IMR-90 (cell line): ENCODE measurements at regions not wholly inside any gene's neighbourhood (a gene's known extent, or its start where the extent isn't known, plus 50 kb on each side); places are given as distances from the start of the nearest gene placed in this dataset.

ENCODE experiments used
- ATAC-seq: fragments of 200-7000 bp; cut with Tn5 transposase; 2 replicates; pipeline ENCODE4 v1.9.1; 2020; ENCODE audit warnings: low read depth, mild to moderate bottlenecking, moderate library complexity
- BruUV-seq: library from RNA; stranded (reverse); fragments of 400-500 nt; replicated peaks from 2 replicates; lab custom pipeline; 2021; lab: Mats Ljungman, UMichigan
- CTCF ChIA-PET: fragments of 300-600 bp; formaldehyde crosslinking; extraction: SDS; loops from one replicate; lab custom pipeline; 2021; ENCODE audit warnings: antibody characterized with exemption; lab: Yijun Ruan, JAX
- POLR2A ChIA-PET: fragments of 300-600 bp; sonication (Branson Sonifier 250); formaldehyde crosslinking; loops from one replicate; lab custom pipeline; 2022; ENCODE audit warnings: antibody characterized with exemption; ENCODE audit not compliant: unreplicated experiment; lab: Charles Lee
- DNase-seq: peaks from one replicate; pipeline ENCODE4 v3.0.0; 2013
- H2AFZ ChIP-seq: replicated peaks from 2 replicates; pipeline ENCODE3; 2013; ENCODE audit warnings: low read length, mild to moderate bottlenecking; ENCODE audit not compliant: poor library complexity
- H2AK5ac ChIP-seq: 2 replicates; pipeline ENCODE4 v1.6.1; 2013; ENCODE audit warnings: low read depth, low read length, inconsistent platforms
- H2AK9ac ChIP-seq: replicated peaks from 2 replicates; pipeline ENCODE3; 2013; ENCODE audit warnings: mild to moderate bottlenecking, low read depth, low read length, moderate library complexity; ENCODE audit not compliant: poor library complexity
- H2BK120ac ChIP-seq: 2 replicates; pipeline ENCODE4 v1.6.1; 2013; ENCODE audit warnings: low read depth, low read length, inconsistent platforms
- H2BK15ac ChIP-seq: 3 replicates; pipeline ENCODE4 v1.6.1; 2013; ENCODE audit warnings: low read depth, low read length, inconsistent platforms
- H2BK20ac ChIP-seq: 2 replicates; pipeline ENCODE4 v1.6.1; 2013; ENCODE audit warnings: low read depth, mild to moderate bottlenecking, inconsistent platforms, low read length, moderate library complexity
- H2BK5ac ChIP-seq: 2 replicates; pipeline ENCODE4 v1.6.1; 2013; ENCODE audit warnings: mild to moderate bottlenecking, low read depth, low read length, inconsistent platforms; ENCODE audit not compliant: poor library complexity, severe bottlenecking
- H3K14ac ChIP-seq: replicated peaks from 2 replicates; pipeline ENCODE4 v1.6.1; 2013; ENCODE audit warnings: low read depth, low read length, inconsistent platforms
- H3K18ac ChIP-seq: 2 replicates; pipeline ENCODE4 v1.6.1; 2013; ENCODE audit warnings: low read depth, low read length, control low read depth
- H3K23ac ChIP-seq: 2 replicates; pipeline ENCODE4 v1.6.1; 2013; ENCODE audit warnings: low read depth, low read length, inconsistent platforms
- H3K27ac ChIP-seq: 2 replicates; pipeline ENCODE4 v1.5.1; 2013; ENCODE audit warnings: mild to moderate bottlenecking, control low read depth, low read length; ENCODE audit not compliant: insufficient read depth
- H3K27me3 ChIP-seq: 2 replicates; pipeline ENCODE4 v1.6.1; 2013; ENCODE audit warnings: low read length; ENCODE audit not compliant: control insufficient read depth, insufficient read depth
- H3K36me3 ChIP-seq: 2 replicates; pipeline ENCODE4 v1.6.1; 2013; ENCODE audit warnings: low read length, mixed read lengths; ENCODE audit not compliant: control insufficient read depth, insufficient read depth
- H3K4ac ChIP-seq: 2 replicates; pipeline ENCODE4 v1.6.1; 2013; ENCODE audit warnings: low read depth, low read length, inconsistent platforms
- H3K4me1 ChIP-seq: 2 replicates; pipeline ENCODE4 v1.6.1; 2013; ENCODE audit warnings: low read length, mixed read lengths; ENCODE audit not compliant: control insufficient read depth, insufficient read depth
- H3K4me2 ChIP-seq: 2 replicates; pipeline ENCODE4 v1.6.1; 2013; ENCODE audit warnings: low read depth, mild to moderate bottlenecking, control low read depth, low read length, moderate library complexity
- H3K4me3 ChIP-seq: 2 replicates; pipeline ENCODE4 v1.5.1; 2013; ENCODE audit warnings: low read depth, mild to moderate bottlenecking, control low read depth, low read length, moderate library complexity; ENCODE audit not compliant: insufficient read depth
- H3K56ac ChIP-seq: 2 replicates; pipeline ENCODE4 v1.6.1; 2013; ENCODE audit warnings: low read length, inconsistent platforms; ENCODE audit not compliant: insufficient read depth; ENCODE audit errors: extremely low read depth
- H3K79me1 ChIP-seq, 2 experiments: 2 replicates each; pipeline ENCODE4 v1.6.1; 2013; ENCODE audit warnings: low read length in 2 of 2, inconsistent platforms in 1 of 2, low read depth in 1 of 2
- H3K9ac ChIP-seq: 2 replicates; pipeline ENCODE4 v1.6.1; 2013; ENCODE audit warnings: low read depth, low read length, control low read depth
- H3K9me1 ChIP-seq: 2 replicates; pipeline ENCODE4 v1.6.1; 2013; ENCODE audit warnings: low read length, inconsistent platforms; ENCODE audit not compliant: insufficient read depth
- H3K9me3 ChIP-seq: 2 replicates; pipeline ENCODE4 v1.6.1; 2013; ENCODE audit warnings: low read length; ENCODE audit not compliant: control insufficient read depth, insufficient read depth
- H4K20me1 ChIP-seq: 2 replicates; pipeline ENCODE4 v1.6.1; 2013; ENCODE audit warnings: low read length, inconsistent platforms; ENCODE audit not compliant: insufficient read depth
- H4K5ac ChIP-seq: 2 replicates; pipeline ENCODE4 v1.6.1; 2013; ENCODE audit warnings: mild to moderate bottlenecking, low read depth, low read length, control low read depth
- H4K8ac ChIP-seq, 2 experiments: 2 replicates each; pipeline ENCODE4 v1.6.1; 2013; ENCODE audit warnings: low read depth in 2 of 2, low read length in 2 of 2, control low read depth in 1 of 2, inconsistent platforms in 1 of 2
- H4K91ac ChIP-seq: 2 replicates; pipeline ENCODE4 v1.6.1; 2013; ENCODE audit warnings: low read depth, low read length, inconsistent platforms; ENCODE audit not compliant: insufficient read depth
- BHLHE40 ChIP-seq: fragments of 150-350 bp; IDR thresholded peaks from 2 replicates; pipeline ENCODE4 v1.6.1; 2016; ENCODE audit warnings: mild to moderate bottlenecking, low read depth, low read length
- CEBPB ChIP-seq: IDR thresholded peaks from 2 replicates; pipeline ENCODE4 v1.6.1; 2012; ENCODE audit warnings: low read depth, low read length, improper control_type of control experiment
- CHD1 ChIP-seq: IDR thresholded peaks from 2 replicates; pipeline ENCODE4 v1.6.1; 2012; ENCODE audit warnings: low read depth, low read length, improper control_type of control experiment
- CTCF ChIP-seq: conservative IDR thresholded peaks from 2 replicates; pipeline ENCODE4 v1.5.1; 2012; ENCODE audit warnings: mild to moderate bottlenecking, low read depth, low read length, improper control_type of control experiment
- ELK1 ChIP-seq: fragments of 150-350 bp; IDR thresholded peaks from 2 replicates; pipeline ENCODE4 v1.6.1; 2016; ENCODE audit warnings: low read depth, mild to moderate bottlenecking, low read length, moderate library complexity, borderline replicate concordance
- FOS ChIP-seq: fragments of 150-350 bp; IDR thresholded peaks from 2 replicates; pipeline ENCODE4 v1.6.1; 2016; ENCODE audit warnings: low read depth, low read length
- MAFK ChIP-seq: IDR thresholded peaks from 2 replicates; pipeline ENCODE4 v1.6.1; 2012; ENCODE audit warnings: low read depth, low read length, improper control_type of control experiment
- MAZ ChIP-seq: IDR thresholded peaks from 2 replicates; pipeline ENCODE4 v1.6.1; 2012; ENCODE audit warnings: low read depth, mild to moderate bottlenecking, low read length, improper control_type of control experiment, moderate library complexity, borderline replicate concordance
- MXI1 ChIP-seq: IDR thresholded peaks from 2 replicates; pipeline ENCODE4 v1.6.1; 2012; ENCODE audit warnings: low read depth, mild to moderate bottlenecking, low read length, moderate library complexity, borderline replicate concordance
- NFE2L2 ChIP-seq: fragments of 150-350 bp; IDR thresholded peaks from 2 replicates; pipeline ENCODE4 v1.6.1; 2016; ENCODE audit warnings: low read depth, mild to moderate bottlenecking, low read length
- POLR2A ChIP-seq: IDR thresholded peaks from 2 replicates; pipeline ENCODE4 v1.6.1; 2012; ENCODE audit warnings: mild to moderate bottlenecking, low read depth, low read length
- RAD21 ChIP-seq: IDR thresholded peaks from 2 replicates; pipeline ENCODE4 v1.6.1; 2012; ENCODE audit warnings: low read length, improper control_type of control experiment
- RCOR1 ChIP-seq: IDR thresholded peaks from 2 replicates; pipeline ENCODE4 v1.6.1; 2012; ENCODE audit warnings: mild to moderate bottlenecking, low read length, improper control_type of control experiment; ENCODE audit not compliant: insufficient replicate concordance
- RFX5 ChIP-seq: IDR thresholded peaks from 2 replicates; pipeline ENCODE4 v1.8.0; 2012; ENCODE audit warnings: low read depth, mild to moderate bottlenecking, low read length, moderate library complexity
- SMC3 ChIP-seq: fragments of 150-350 bp; IDR thresholded peaks from 2 replicates; pipeline ENCODE4 v1.6.1; 2016; ENCODE audit warnings: low read depth, mild to moderate bottlenecking, antibody characterized with exemption, low read length, moderate library complexity
- USF2 ChIP-seq: fragments of 150-350 bp; IDR thresholded peaks from 2 replicates; pipeline ENCODE4 v1.6.1; 2017; ENCODE audit warnings: mild to moderate bottlenecking, antibody characterized with exemption, low read length, low read depth
- WGBS, 2 experiments: methylation state at CpG; one replicate each; pipeline versions ENCODE4 v1.1.5 to v1.1.7; 2013; ENCODE audit warnings: missing lambda C conversion rate in 2 of 2; ENCODE audit not compliant: insufficient read length in 1 of 2; ENCODE audit errors: extremely low coverage in 2 of 2; 5-methylcytosine and 5-hydroxymethylcytosine counted together
- dilution Hi-C: fragments of 300-500 bp; cut with HindIII; formaldehyde crosslinking; loops from one replicate; pipeline ENCODE4 v1.14.3; 2018; ENCODE audit warnings: low sequenced_read_pairs; ENCODE audit not compliant: unreplicated experiment
- in situ Hi-C: fragments of 300-500 bp; cut with MboI; formaldehyde crosslinking; loops from 3 replicates; pipeline ENCODE4 v1.14.3; 2019; ENCODE audit warnings: low sequenced_read_pairs, inconsistent platforms, mixed read lengths
- intact Hi-C: fragments of 100-400 bp; cut with micrococcal nuclease; formaldehyde crosslinking; loops from 2 replicates; pipeline ENCODE4 v1.10.0; 2022

DNA sequence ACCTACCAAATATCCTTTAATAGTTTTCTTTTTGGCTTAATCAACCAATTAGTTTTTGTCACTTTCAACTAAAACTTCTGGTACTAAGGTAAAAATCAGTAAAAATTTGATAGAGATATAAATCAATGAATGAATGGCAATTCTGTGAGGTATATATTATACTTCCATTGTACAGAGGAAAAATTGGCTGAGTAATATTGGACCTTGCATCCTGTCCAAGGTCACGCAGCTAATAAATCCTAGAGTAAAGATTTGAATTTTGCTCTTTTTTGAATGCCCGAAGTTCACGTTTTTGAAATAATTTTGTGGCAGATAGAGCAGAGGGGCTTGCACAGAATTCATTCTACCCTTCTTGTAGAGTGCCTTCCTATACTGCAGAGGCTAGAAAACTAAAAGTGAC is 81.1 kb upstream of the ZNF280D start:
- no peak overlapping the region for H3K14ac ChIP-seq
- H4K20me1 ChIP-seq = no peaks in the 10 kb centered on the region
- no peak overlapping the region for H2AK5ac ChIP-seq
- DNase-seq (no peak), ATAC-seq (no peak)
- peaks cover 8% of the 10 kb centered on the region for H3K4me1 ChIP-seq
- peaks cover 3% of the 10 kb centered on the region; the same call in 1 of the 2 replicates for H3K9me3 ChIP-seq
- H3K18ac ChIP-seq = no peak overlapping the region
- no peaks in the 10 kb centered on the region for H3K27me3 ChIP-seq
- no peaks in the 10 kb centered on the region for H3K79me1 ChIP-seq
- no peak overlapping the region for H3K27ac ChIP-seq
- H2BK5ac ChIP-seq = no peak overlapping the region
- no CpG with 5 or more reads among the region's 3 CpGs for WGBS, 2 experiments
- H3K9ac ChIP-seq = no peak overlapping the region
- intact Hi-C loops (no loop called here), dilution Hi-C loops (no loop called here), in situ Hi-C loops (loop anchor here (25.0 kb wide), 1 partner anchor 723 kb away; no protein-coding TSS in a partner anchor)
- no peaks in the 10 kb centered on the region for H3K36me3 ChIP-seq
- TF ChIP-seq CHD1 (no peak), RAD21 (no peak), MAZ (no peak), MXI1 (no peak), CTCF (no peak), BHLHE40 (no peak), SMC3 (no peak), RCOR1 (no peak), POLR2A (no peak), CEBPB (no peak), RFX5 (no peak), MAFK (no peak), ELK1 (no peak), NFE2L2 (no peak), USF2 (no peak), FOS (no peak)
- CTCF ChIA-PET = no interaction called here
- no peak overlapping the region for H3K56ac ChIP-seq
- H2AFZ ChIP-seq = no peak overlapping the region
- no peak overlapping the region for H2AK9ac ChIP-seq
- H4K8ac ChIP-seq = no peak overlapping the region
- H3K4me3 ChIP-seq = no peak overlapping the region
- H4K5ac ChIP-seq = no peak overlapping the region
- H3K9me1 ChIP-seq = peaks cover 4% of the 10 kb centered on the region; the same call in 1 of the 2 replicates
- no TSS peak for BruUV-seq
- no peak overlapping the region for H3K23ac ChIP-seq
- no peak overlapping the region for H2BK120ac ChIP-seq
- no peak overlapping the region for H2BK20ac ChIP-seq
- POLR2A ChIA-PET = no interaction called here
- no peak overlapping the region for H3K4me2 ChIP-seq
- H4K91ac ChIP-seq = no peak overlapping the region
- no peak overlapping the region for H2BK15ac ChIP-seq
- no peak overlapping the region for H3K4ac ChIP-seq
